RWPE1 (cell line): ENCODE measurements at regions not wholly inside any gene's neighbourhood (a gene's known extent, or its start where the extent isn't known, plus 50 kb on each side); places are given as distances from the start of the nearest gene placed in this dataset.

Experiments used
- CTCF ChIA-PET: fragments of 350-600 bp; sonication (Branson Sonifier 250); formaldehyde crosslinking; extraction: SDS; loops from one replicate; lab custom pipeline; 2021; lab: Yijun Ruan, JAX
- POLR2A ChIA-PET: fragments of 400-600 bp; formaldehyde crosslinking; extraction: SDS; loops from one replicate; lab custom pipeline; 2020; ENCODE audit warnings: antibody characterized with exemption; ENCODE audit not compliant: low non-redundant PET; lab: Yijun Ruan, JAX
- DNase-seq: peaks from one replicate; pipeline ENCODE4 v3.0.0; 2012; ENCODE audit warnings: low spot score
- H3K27ac ChIP-seq: fragments of 450-650 bp; 2 replicates; pipeline ENCODE4 v1.5.1; 2017
- TF ChIP-seq, protein P1 (sequence below): fragments of 450-650 bp; conservative IDR thresholded peaks from 2 replicates; pipeline ENCODE4 v1.5.1; 2017; ENCODE audit warnings: low read depth, mild to moderate bottlenecking

DNA sequence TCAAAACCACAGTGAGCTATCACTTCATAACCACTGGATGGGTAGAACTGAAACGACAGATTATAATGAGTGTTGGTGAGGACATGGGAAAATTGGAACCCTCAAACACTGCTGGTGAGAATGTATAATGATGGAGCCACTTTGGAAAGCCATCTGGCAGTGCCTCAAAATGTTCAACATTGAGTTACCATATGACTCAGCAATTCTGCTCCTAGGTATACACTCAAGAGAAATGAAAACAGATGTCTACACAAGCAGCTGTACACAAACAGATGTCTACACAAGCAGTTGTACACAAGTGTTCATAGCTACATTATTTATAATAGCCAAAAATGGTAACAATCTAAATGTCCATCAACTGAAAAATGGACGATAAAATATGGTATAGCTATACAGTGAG lies 143.9 kb downstream of the PDGFRA start:
- ChIA-PET CTCF (no interaction called here), POLR2A (no interaction called here)
- H3K27ac ChIP-seq, result no peak overlapping the region
- DNase-seq, result no peak
- TF ChIP-seq, protein P1, sequence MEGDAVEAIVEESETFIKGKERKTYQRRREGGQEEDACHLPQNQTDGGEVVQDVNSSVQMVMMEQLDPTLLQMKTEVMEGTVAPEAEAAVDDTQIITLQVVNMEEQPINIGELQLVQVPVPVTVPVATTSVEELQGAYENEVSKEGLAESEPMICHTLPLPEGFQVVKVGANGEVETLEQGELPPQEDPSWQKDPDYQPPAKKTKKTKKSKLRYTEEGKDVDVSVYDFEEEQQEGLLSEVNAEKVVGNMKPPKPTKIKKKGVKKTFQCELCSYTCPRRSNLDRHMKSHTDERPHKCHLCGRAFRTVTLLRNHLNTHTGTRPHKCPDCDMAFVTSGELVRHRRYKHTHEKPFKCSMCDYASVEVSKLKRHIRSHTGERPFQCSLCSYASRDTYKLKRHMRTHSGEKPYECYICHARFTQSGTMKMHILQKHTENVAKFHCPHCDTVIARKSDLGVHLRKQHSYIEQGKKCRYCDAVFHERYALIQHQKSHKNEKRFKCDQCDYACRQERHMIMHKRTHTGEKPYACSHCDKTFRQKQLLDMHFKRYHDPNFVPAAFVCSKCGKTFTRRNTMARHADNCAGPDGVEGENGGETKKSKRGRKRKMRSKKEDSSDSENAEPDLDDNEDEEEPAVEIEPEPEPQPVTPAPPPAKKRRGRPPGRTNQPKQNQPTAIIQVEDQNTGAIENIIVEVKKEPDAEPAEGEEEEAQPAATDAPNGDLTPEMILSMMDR, result no peak

DNA sequence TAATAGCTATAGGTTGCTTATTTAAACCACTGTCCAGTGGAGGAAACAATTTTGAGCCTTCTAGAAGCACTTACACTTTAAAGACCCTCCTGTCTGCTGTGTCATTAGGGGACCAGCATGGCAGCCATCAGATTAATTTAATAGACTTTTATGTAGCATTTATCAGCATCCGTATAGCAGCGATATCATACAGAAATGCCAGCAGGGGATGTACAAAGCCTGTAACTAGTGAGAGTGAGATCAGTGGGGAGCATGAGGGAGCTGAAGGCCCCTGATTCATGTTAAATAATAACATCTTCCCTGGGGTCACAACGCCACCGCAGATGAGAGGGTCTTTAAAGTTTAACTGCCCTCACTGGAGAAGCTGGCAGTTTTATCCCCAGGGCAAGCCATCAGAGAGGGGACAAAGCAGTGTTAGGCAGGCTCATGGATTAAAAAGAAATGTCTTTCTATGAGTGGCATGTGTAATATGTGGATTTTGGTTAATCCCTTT lies 144.7 kb downstream of the PDGFRA start:
- no peak for DNase-seq
- ChIA-PET CTCF (no interaction called here), POLR2A (no interaction called here)
- H3K27ac ChIP-seq, result no peak overlapping the region
- TF ChIP-seq, protein P1, result no peak

DNA sequence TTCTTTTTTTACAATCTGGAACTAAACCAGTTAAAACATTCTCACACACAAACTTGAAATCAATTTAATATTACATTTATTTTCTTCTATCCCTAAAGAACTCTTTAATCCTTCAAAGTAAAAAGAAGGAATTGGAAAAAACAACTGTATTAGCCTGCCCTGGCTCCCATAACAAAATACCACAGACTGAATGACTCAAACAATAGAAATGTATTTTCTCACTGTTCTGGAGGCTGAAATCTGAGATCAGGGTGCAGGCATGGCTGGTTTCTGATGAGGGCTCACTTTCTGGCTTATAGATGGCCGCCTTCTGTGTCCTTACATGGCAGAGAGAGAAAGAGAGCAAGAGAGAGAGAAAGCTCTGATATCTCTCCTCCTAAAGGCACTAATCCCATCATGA lies 149.4 kb downstream of the PDGFRA start:
- CTCF ChIA-PET, result interaction anchor here (0.7 kb wide), 1 partner anchor 67 kb away, joined by 3 read pairs; no protein-coding TSS in a partner anchor
- TF ChIP-seq, protein P1, result no peak
- POLR2A ChIA-PET, result no interaction called here

DNA sequence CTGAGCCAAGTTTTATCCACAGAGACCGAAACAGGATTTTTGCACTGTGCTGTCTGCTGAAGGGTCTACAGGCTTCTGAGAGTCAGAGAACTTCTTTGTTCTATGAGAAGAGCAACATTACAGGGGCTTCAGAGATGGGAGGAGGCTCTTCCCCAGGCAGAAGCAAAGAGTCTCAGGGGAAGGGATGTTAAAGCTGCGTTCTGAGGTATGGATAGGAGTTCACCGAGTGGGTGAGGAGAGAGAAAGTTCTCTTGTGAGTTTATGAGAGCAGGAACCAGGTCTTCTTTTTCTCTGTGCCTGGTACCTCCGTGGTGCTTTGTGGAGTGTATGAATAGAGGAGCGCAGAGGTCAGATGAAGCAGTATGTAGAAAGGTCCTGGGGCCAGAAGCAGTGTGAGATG lies 155.1 kb downstream of the PDGFRA start:
- POLR2A ChIA-PET, result no interaction called here
- CTCF ChIA-PET, result interaction anchor here (0.7 kb wide), 1 partner anchor 58 kb away, joined by 6 read pairs; no protein-coding TSS in a partner anchor
- no peak overlapping the region for H3K27ac ChIP-seq
- no peak for DNase-seq
- TF ChIP-seq, protein P1, result no peak

More for the DNA sequence above, 149.4 kb downstream of the PDGFRA start:
- no peak for DNase-seq
- no peak overlapping the region for H3K27ac ChIP-seq

DNA sequence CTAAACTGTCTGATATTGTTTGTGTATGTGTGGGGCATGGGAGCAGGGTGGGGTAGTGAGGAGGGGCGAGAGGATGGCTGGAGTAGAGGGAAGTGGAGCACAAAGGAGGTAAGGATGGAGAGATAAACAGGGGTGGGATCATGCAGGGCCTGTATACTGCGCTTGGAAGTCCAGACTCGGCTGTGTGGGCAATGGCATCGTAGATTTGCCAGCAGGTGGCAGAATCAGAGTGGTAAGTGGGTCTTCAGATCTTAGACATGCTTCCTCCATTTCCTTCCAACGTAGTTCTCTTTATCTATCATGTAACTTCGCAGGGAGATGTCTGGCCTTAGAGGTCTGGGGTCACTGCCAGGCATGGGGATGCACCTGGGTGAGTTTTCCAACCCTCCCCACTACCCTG lies 155.5 kb downstream of the PDGFRA start:
- no peak overlapping the region for H3K27ac ChIP-seq
- TF ChIP-seq, protein P1, result no peak
- CTCF ChIA-PET, result interaction anchor here (0.5 to 0.7 kb wide), 4 partner anchors 56 to 1061 kb away, joined by 3 read pairs; no protein-coding TSS in a partner anchor
- peak; percentile 13 for DNase-seq
- POLR2A ChIA-PET, result no interaction called here

DNA sequence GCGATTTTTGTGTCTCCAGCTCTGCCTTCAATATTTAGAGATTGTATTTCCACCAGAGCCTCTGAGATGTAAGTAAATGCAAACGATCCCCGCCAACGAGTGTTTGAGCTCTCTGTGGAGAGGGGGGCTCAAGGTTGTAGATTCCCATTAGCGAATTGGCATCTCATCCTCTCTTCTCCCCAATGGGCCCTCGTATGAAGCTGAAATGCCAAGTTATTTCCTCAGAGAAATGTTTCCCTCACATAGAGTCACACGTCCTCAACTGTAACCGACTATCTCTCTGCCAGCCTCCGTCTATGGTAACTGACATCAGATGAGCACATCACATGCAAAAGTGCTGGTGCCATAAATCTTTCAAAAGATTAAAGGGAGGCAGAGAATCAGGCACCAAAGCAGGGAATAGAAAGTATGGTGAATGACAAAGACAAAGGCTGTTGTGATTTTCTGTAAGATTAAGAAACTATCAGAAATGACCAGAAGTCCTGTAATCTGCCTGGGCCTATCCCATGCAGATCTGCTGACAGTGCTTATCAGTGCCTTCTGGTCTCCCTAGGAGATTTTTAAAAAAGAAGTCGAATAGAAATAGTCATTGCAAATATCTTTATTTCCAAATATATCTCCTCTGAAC lies 157.1 kb downstream of the PDGFRA start:
- TF ChIP-seq, protein P1, result no peak
- CTCF ChIA-PET, result no interaction called here
- no peak overlapping the region for H3K27ac ChIP-seq
- DNase-seq, result no peak
- POLR2A ChIA-PET, result no interaction called here
